ENCODE measurements at regions not wholly inside any gene's neighbourhood (a gene's known extent, or its start where the extent isn't known, plus 50 kb on each side); places are given as distances from the start of the nearest gene placed in this dataset.

DNA sequence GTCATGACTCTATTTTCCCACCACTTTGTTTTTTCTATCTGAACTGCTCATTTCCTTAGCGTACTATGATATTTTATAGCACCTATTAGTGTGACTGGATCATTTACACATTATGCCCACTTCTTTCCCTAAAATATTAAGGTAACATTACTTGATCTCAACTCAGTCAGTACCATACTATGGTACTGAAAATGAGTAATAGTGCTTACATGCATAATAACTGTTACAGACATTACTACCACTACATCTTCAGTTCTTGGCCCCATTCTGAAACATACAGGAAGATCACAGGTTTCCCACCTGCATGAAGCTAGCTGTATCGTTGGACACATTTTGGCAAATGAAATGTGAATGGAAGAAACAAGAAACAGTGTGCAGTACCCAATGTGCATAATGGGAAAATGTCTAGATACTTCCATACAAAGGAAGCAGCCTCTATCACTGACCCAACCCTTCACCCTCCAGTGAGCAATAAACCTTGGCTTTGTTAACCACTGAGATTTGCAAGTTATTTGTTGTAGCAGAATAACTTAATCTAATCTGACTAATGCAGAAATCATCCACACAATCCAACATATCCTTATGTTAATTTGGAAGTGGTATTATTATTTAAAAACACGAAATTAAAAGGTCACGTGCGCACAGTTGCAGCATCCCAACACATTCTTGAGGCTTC is 108.6 kb upstream of the DOK5 start:
- no peak for TF ChIP-seq GLIS3 (CRISPR knock-in tag; IDR thresholded peaks at IDR 0.05)
- TF ChIP-seq BACH2 (CRISPR knock-in tag; IDR thresholded peaks at IDR 0.05; ENCODE audit: borderline replicate concordance) = no peak
- TF ChIP-seq ESRRG (CRISPR knock-in tag; IDR thresholded peaks at IDR 0.05) = no peak
- TF ChIP-seq SNAI2 (CRISPR knock-in tag; IDR thresholded peaks at IDR 0.05) = no peak
- no peak for TF ChIP-seq TCF4 (CRISPR knock-in tag; IDR thresholded peaks at IDR 0.05; ENCODE audit: borderline replicate concordance)
- no peak for TF ChIP-seq ZNF565 (CRISPR knock-in tag; conservative IDR thresholded peaks at IDR 0.05; ENCODE audit: low read depth)
- no peak for TF ChIP-seq ARNTL (CRISPR knock-in tag; IDR thresholded peaks at IDR 0.05; ENCODE audit: borderline replicate concordance, low read depth)
- TF ChIP-seq TOX (CRISPR knock-in tag; IDR thresholded peaks at IDR 0.05; ENCODE audit: borderline replicate concordance) = no peak
- no peak for TF ChIP-seq TSHZ2 (CRISPR knock-in tag; IDR thresholded peaks at IDR 0.05)
- TF ChIP-seq PPARA (CRISPR knock-in tag; IDR thresholded peaks at IDR 0.05; ENCODE audit: borderline replicate concordance) = no peak
- TF ChIP-seq, protein P1, sequence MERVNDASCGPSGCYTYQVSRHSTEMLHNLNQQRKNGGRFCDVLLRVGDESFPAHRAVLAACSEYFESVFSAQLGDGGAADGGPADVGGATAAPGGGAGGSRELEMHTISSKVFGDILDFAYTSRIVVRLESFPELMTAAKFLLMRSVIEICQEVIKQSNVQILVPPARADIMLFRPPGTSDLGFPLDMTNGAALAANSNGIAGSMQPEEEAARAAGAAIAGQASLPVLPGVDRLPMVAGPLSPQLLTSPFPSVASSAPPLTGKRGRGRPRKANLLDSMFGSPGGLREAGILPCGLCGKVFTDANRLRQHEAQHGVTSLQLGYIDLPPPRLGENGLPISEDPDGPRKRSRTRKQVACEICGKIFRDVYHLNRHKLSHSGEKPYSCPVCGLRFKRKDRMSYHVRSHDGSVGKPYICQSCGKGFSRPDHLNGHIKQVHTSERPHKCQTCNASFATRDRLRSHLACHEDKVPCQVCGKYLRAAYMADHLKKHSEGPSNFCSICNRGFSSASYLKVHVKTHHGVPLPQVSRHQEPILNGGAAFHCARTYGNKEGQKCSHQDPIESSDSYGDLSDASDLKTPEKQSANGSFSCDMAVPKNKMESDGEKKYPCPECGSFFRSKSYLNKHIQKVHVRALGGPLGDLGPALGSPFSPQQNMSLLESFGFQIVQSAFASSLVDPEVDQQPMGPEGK (CRISPR knock-in tag; IDR thresholded peaks at IDR 0.05; ENCODE audit: borderline replicate concordance) = no peak
- no peak for TF ChIP-seq POU6F1 (CRISPR knock-in tag; IDR thresholded peaks at IDR 0.05; ENCODE audit: borderline replicate concordance, low read depth)
- TF ChIP-seq ISL1 (CRISPR knock-in tag; IDR thresholded peaks at IDR 0.05) = no peak
- no peak for TF ChIP-seq CSDC2 (CRISPR knock-in tag; IDR thresholded peaks at IDR 0.05)
- TF ChIP-seq ZFP30 (CRISPR knock-in tag; IDR thresholded peaks at IDR 0.05) = no peak

DNA sequence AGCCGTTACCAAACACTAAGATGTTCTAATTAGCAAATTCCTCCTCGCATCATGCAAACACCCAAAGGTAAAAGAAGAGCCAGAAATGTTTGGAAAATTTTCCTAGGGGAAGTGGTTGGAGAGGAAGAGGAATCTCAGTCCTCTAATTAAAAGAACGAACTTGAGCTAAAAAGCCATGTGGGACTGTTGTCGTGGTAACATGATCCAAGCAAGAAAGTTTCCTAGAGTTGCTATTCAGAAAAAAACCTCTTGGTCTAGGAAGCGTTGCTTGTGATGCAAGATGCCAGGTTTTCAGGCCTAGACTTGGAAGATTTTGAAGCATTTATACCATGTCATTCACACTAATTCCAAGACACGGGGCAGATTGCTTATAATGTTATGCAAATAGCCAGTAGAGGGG is 106.8 kb upstream of the DOK5 start:
- no peak for ATAC-seq

More for the DNA sequence above, 108.6 kb upstream of the DOK5 start:
- ATAC-seq = no peak

More for the DNA sequence above, 106.8 kb upstream of the DOK5 start:
- TF ChIP-seq TSHZ2 (CRISPR knock-in tag; IDR thresholded peaks at IDR 0.05) = no peak
- TF ChIP-seq BACH2 (CRISPR knock-in tag; IDR thresholded peaks at IDR 0.05; ENCODE audit: borderline replicate concordance) = no peak
- TF ChIP-seq RARB (CRISPR knock-in tag; IDR thresholded peaks at IDR 0.05) = no peak
- no peak for TF ChIP-seq CREB5 (CRISPR knock-in tag; IDR thresholded peaks at IDR 0.05; ENCODE audit: low read depth)
- TF ChIP-seq ISL1 (CRISPR knock-in tag; IDR thresholded peaks at IDR 0.05) = no peak
- TF ChIP-seq SNAI2 (CRISPR knock-in tag; IDR thresholded peaks at IDR 0.05) = no peak
- TF ChIP-seq POU6F1 (CRISPR knock-in tag; IDR thresholded peaks at IDR 0.05; ENCODE audit: borderline replicate concordance, low read depth) = no peak
- no peak for TF ChIP-seq ZNF70 (CRISPR knock-in tag; IDR thresholded peaks at IDR 0.05)
- no peak for TF ChIP-seq ZFP30 (CRISPR knock-in tag; IDR thresholded peaks at IDR 0.05)
- TF ChIP-seq GLIS3 (CRISPR knock-in tag; IDR thresholded peaks at IDR 0.05) = no peak
